ENCODE measurements at regions not wholly inside any gene's neighbourhood (a gene's known extent, or its start where the extent isn't known, plus 50 kb on each side); places are given as distances from the start of the nearest gene placed in this dataset.
A peak's percentile ranks its signal among the peaks of the same experiment; 100 is the strongest.

GRCh38 chr2:238706163-238706562 is 141.7 kb upstream of the TWIST2 start:
- no peak for ATAC-seq
- TF ChIP-seq ZFP3 (CRISPR knock-in tag; IDR thresholded peaks at IDR 0.05) (no peak), TCF4 (CRISPR knock-in tag; IDR thresholded peaks at IDR 0.05; ENCODE audit: borderline replicate concordance) (no peak), SNAI2 (CRISPR knock-in tag; IDR thresholded peaks at IDR 0.05) (no peak), PATZ1 (CRISPR knock-in tag; IDR thresholded peaks at IDR 0.05; ENCODE audit: borderline replicate concordance) (no peak), ESRRG (CRISPR knock-in tag; IDR thresholded peaks at IDR 0.05) (no peak), ARNTL (CRISPR knock-in tag; IDR thresholded peaks at IDR 0.05; ENCODE audit: borderline replicate concordance, low read depth) (no peak), CREB5 (CRISPR knock-in tag; IDR thresholded peaks at IDR 0.05; ENCODE audit: low read depth) (no peak)

GRCh38 chr2:238706673-238707072 is 141.2 kb upstream of the TWIST2 start:
- ATAC-seq, result peak; percentile 45; the same call in 1 of the 3 replicates
- TF ChIP-seq CSRNP3 (CRISPR knock-in tag; IDR thresholded peaks at IDR 0.05) (no peak), GLIS3 (CRISPR knock-in tag; IDR thresholded peaks at IDR 0.05) (no peak), CREB5 (CRISPR knock-in tag; IDR thresholded peaks at IDR 0.05; ENCODE audit: low read depth) (no peak), PATZ1 (CRISPR knock-in tag; IDR thresholded peaks at IDR 0.05; ENCODE audit: borderline replicate concordance) (no peak), ZFP3 (CRISPR knock-in tag; IDR thresholded peaks at IDR 0.05) (no peak), BACH2 (CRISPR knock-in tag; IDR thresholded peaks at IDR 0.05; ENCODE audit: borderline replicate concordance) (no peak), POU6F1 (CRISPR knock-in tag; IDR thresholded peaks at IDR 0.05; ENCODE audit: borderline replicate concordance, low read depth) (no peak), ARNTL (CRISPR knock-in tag; IDR thresholded peaks at IDR 0.05; ENCODE audit: borderline replicate concordance, low read depth) (no peak), RARB (CRISPR knock-in tag; IDR thresholded peaks at IDR 0.05) (no peak), TCF4 (CRISPR knock-in tag; IDR thresholded peaks at IDR 0.05; ENCODE audit: borderline replicate concordance) (no peak), ZNF8 (CRISPR knock-in tag; IDR thresholded peaks at IDR 0.05) (no peak), TOX (CRISPR knock-in tag; IDR thresholded peaks at IDR 0.05; ENCODE audit: borderline replicate concordance) (no peak)

GRCh38 chr2:238709325-238710025 is 138.4 kb upstream of the TWIST2 start:
- no peak for ATAC-seq
- no peak for TF ChIP-seq ZFP30 (CRISPR knock-in tag; IDR thresholded peaks at IDR 0.05)
- TF ChIP-seq TOX (CRISPR knock-in tag; IDR thresholded peaks at IDR 0.05; ENCODE audit: borderline replicate concordance), result no peak
- no peak for TF ChIP-seq PATZ1 (CRISPR knock-in tag; IDR thresholded peaks at IDR 0.05; ENCODE audit: borderline replicate concordance)
- TF ChIP-seq ESRRG (CRISPR knock-in tag; IDR thresholded peaks at IDR 0.05), result no peak
- TF ChIP-seq CSRNP3 (CRISPR knock-in tag; IDR thresholded peaks at IDR 0.05), result no peak
- TF ChIP-seq OSR1 (CRISPR knock-in tag; IDR thresholded peaks at IDR 0.05), result no peak
- no peak for TF ChIP-seq PPARA (CRISPR knock-in tag; IDR thresholded peaks at IDR 0.05; ENCODE audit: borderline replicate concordance)
- no peak for TF ChIP-seq ARNTL (CRISPR knock-in tag; IDR thresholded peaks at IDR 0.05; ENCODE audit: borderline replicate concordance, low read depth)
- TF ChIP-seq ISL1 (CRISPR knock-in tag; IDR thresholded peaks at IDR 0.05), result no peak
